IMR-90 (cell line): ENCODE measurements at regions not wholly inside any gene's neighbourhood (a gene's known extent, or its start where the extent isn't known, plus 50 kb on each side); places are given as distances from the start of the nearest gene placed in this dataset.

Experiments used
- ATAC-seq: fragments of 200-7000 bp; cut with Tn5 transposase; 2 replicates; pipeline ENCODE4 v1.9.1; 2020; ENCODE audit warnings: low read depth, mild to moderate bottlenecking, moderate library complexity
- BruUV-seq: library from RNA; stranded (reverse); fragments of 400-500 nt; replicated peaks from 2 replicates; lab custom pipeline; 2021; lab: Mats Ljungman, UMichigan
- CTCF ChIA-PET: fragments of 300-600 bp; formaldehyde crosslinking; extraction: SDS; loops from one replicate; lab custom pipeline; 2021; ENCODE audit warnings: antibody characterized with exemption; lab: Yijun Ruan, JAX
- POLR2A ChIA-PET: fragments of 300-600 bp; sonication (Branson Sonifier 250); formaldehyde crosslinking; loops from one replicate; lab custom pipeline; 2022; ENCODE audit warnings: antibody characterized with exemption; ENCODE audit not compliant: unreplicated experiment; lab: Charles Lee
- DNase-seq: peaks from one replicate; pipeline ENCODE4 v3.0.0; 2013
- H2AFZ ChIP-seq: replicated peaks from 2 replicates; pipeline ENCODE3; 2013; ENCODE audit warnings: low read length, mild to moderate bottlenecking; ENCODE audit not compliant: poor library complexity
- H2AK5ac ChIP-seq: 2 replicates; pipeline ENCODE4 v1.6.1; 2013; ENCODE audit warnings: low read depth, low read length, inconsistent platforms
- H2AK9ac ChIP-seq: replicated peaks from 2 replicates; pipeline ENCODE3; 2013; ENCODE audit warnings: mild to moderate bottlenecking, low read depth, low read length, moderate library complexity; ENCODE audit not compliant: poor library complexity
- H2BK120ac ChIP-seq: 2 replicates; pipeline ENCODE4 v1.6.1; 2013; ENCODE audit warnings: low read depth, low read length, inconsistent platforms
- H2BK15ac ChIP-seq: 3 replicates; pipeline ENCODE4 v1.6.1; 2013; ENCODE audit warnings: low read depth, low read length, inconsistent platforms
- H2BK20ac ChIP-seq: 2 replicates; pipeline ENCODE4 v1.6.1; 2013; ENCODE audit warnings: low read depth, mild to moderate bottlenecking, inconsistent platforms, low read length, moderate library complexity
- H2BK5ac ChIP-seq: 2 replicates; pipeline ENCODE4 v1.6.1; 2013; ENCODE audit warnings: mild to moderate bottlenecking, low read depth, low read length, inconsistent platforms; ENCODE audit not compliant: poor library complexity, severe bottlenecking
- H3K14ac ChIP-seq: replicated peaks from 2 replicates; pipeline ENCODE4 v1.6.1; 2013; ENCODE audit warnings: low read depth, low read length, inconsistent platforms
- H3K18ac ChIP-seq: 2 replicates; pipeline ENCODE4 v1.6.1; 2013; ENCODE audit warnings: low read depth, low read length, control low read depth
- H3K23ac ChIP-seq: 2 replicates; pipeline ENCODE4 v1.6.1; 2013; ENCODE audit warnings: low read depth, low read length, inconsistent platforms
- H3K27ac ChIP-seq: 2 replicates; pipeline ENCODE4 v1.5.1; 2013; ENCODE audit warnings: mild to moderate bottlenecking, control low read depth, low read length; ENCODE audit not compliant: insufficient read depth
- H3K27me3 ChIP-seq: 2 replicates; pipeline ENCODE4 v1.6.1; 2013; ENCODE audit warnings: low read length; ENCODE audit not compliant: control insufficient read depth, insufficient read depth
- H3K36me3 ChIP-seq: 2 replicates; pipeline ENCODE4 v1.6.1; 2013; ENCODE audit warnings: low read length, mixed read lengths; ENCODE audit not compliant: control insufficient read depth, insufficient read depth
- H3K4ac ChIP-seq: 2 replicates; pipeline ENCODE4 v1.6.1; 2013; ENCODE audit warnings: low read depth, low read length, inconsistent platforms
- H3K4me1 ChIP-seq: 2 replicates; pipeline ENCODE4 v1.6.1; 2013; ENCODE audit warnings: low read length, mixed read lengths; ENCODE audit not compliant: control insufficient read depth, insufficient read depth
- H3K4me2 ChIP-seq: 2 replicates; pipeline ENCODE4 v1.6.1; 2013; ENCODE audit warnings: low read depth, mild to moderate bottlenecking, control low read depth, low read length, moderate library complexity
- H3K4me3 ChIP-seq: 2 replicates; pipeline ENCODE4 v1.5.1; 2013; ENCODE audit warnings: low read depth, mild to moderate bottlenecking, control low read depth, low read length, moderate library complexity; ENCODE audit not compliant: insufficient read depth
- H3K56ac ChIP-seq: 2 replicates; pipeline ENCODE4 v1.6.1; 2013; ENCODE audit warnings: low read length, inconsistent platforms; ENCODE audit not compliant: insufficient read depth; ENCODE audit errors: extremely low read depth
- H3K79me1 ChIP-seq, 2 experiments: 2 replicates each; pipeline ENCODE4 v1.6.1; 2013; ENCODE audit warnings: low read length in 2 of 2, inconsistent platforms in 1 of 2, low read depth in 1 of 2
- H3K9ac ChIP-seq: 2 replicates; pipeline ENCODE4 v1.6.1; 2013; ENCODE audit warnings: low read depth, low read length, control low read depth
- H3K9me1 ChIP-seq: 2 replicates; pipeline ENCODE4 v1.6.1; 2013; ENCODE audit warnings: low read length, inconsistent platforms; ENCODE audit not compliant: insufficient read depth
- H3K9me3 ChIP-seq: 2 replicates; pipeline ENCODE4 v1.6.1; 2013; ENCODE audit warnings: low read length; ENCODE audit not compliant: control insufficient read depth, insufficient read depth
- H4K20me1 ChIP-seq: 2 replicates; pipeline ENCODE4 v1.6.1; 2013; ENCODE audit warnings: low read length, inconsistent platforms; ENCODE audit not compliant: insufficient read depth
- H4K5ac ChIP-seq: 2 replicates; pipeline ENCODE4 v1.6.1; 2013; ENCODE audit warnings: mild to moderate bottlenecking, low read depth, low read length, control low read depth
- H4K8ac ChIP-seq, 2 experiments: 2 replicates each; pipeline ENCODE4 v1.6.1; 2013; ENCODE audit warnings: low read depth in 2 of 2, low read length in 2 of 2, control low read depth in 1 of 2, inconsistent platforms in 1 of 2
- H4K91ac ChIP-seq: 2 replicates; pipeline ENCODE4 v1.6.1; 2013; ENCODE audit warnings: low read depth, low read length, inconsistent platforms; ENCODE audit not compliant: insufficient read depth
- BHLHE40 ChIP-seq: fragments of 150-350 bp; IDR thresholded peaks from 2 replicates; pipeline ENCODE4 v1.6.1; 2016; ENCODE audit warnings: mild to moderate bottlenecking, low read depth, low read length
- CEBPB ChIP-seq: IDR thresholded peaks from 2 replicates; pipeline ENCODE4 v1.6.1; 2012; ENCODE audit warnings: low read depth, low read length, improper control_type of control experiment
- CTCF ChIP-seq: conservative IDR thresholded peaks from 2 replicates; pipeline ENCODE4 v1.5.1; 2012; ENCODE audit warnings: mild to moderate bottlenecking, low read depth, low read length, improper control_type of control experiment
- ELK1 ChIP-seq: fragments of 150-350 bp; IDR thresholded peaks from 2 replicates; pipeline ENCODE4 v1.6.1; 2016; ENCODE audit warnings: low read depth, mild to moderate bottlenecking, low read length, moderate library complexity, borderline replicate concordance
- FOS ChIP-seq: fragments of 150-350 bp; IDR thresholded peaks from 2 replicates; pipeline ENCODE4 v1.6.1; 2016; ENCODE audit warnings: low read depth, low read length
- MAFK ChIP-seq: IDR thresholded peaks from 2 replicates; pipeline ENCODE4 v1.6.1; 2012; ENCODE audit warnings: low read depth, low read length, improper control_type of control experiment
- MAZ ChIP-seq: IDR thresholded peaks from 2 replicates; pipeline ENCODE4 v1.6.1; 2012; ENCODE audit warnings: low read depth, mild to moderate bottlenecking, low read length, improper control_type of control experiment, moderate library complexity, borderline replicate concordance
- MXI1 ChIP-seq: IDR thresholded peaks from 2 replicates; pipeline ENCODE4 v1.6.1; 2012; ENCODE audit warnings: low read depth, mild to moderate bottlenecking, low read length, moderate library complexity, borderline replicate concordance
- NFE2L2 ChIP-seq: fragments of 150-350 bp; IDR thresholded peaks from 2 replicates; pipeline ENCODE4 v1.6.1; 2016; ENCODE audit warnings: low read depth, mild to moderate bottlenecking, low read length
- POLR2A ChIP-seq: IDR thresholded peaks from 2 replicates; pipeline ENCODE4 v1.6.1; 2012; ENCODE audit warnings: mild to moderate bottlenecking, low read depth, low read length
- RAD21 ChIP-seq: IDR thresholded peaks from 2 replicates; pipeline ENCODE4 v1.6.1; 2012; ENCODE audit warnings: low read length, improper control_type of control experiment
- RCOR1 ChIP-seq: IDR thresholded peaks from 2 replicates; pipeline ENCODE4 v1.6.1; 2012; ENCODE audit warnings: mild to moderate bottlenecking, low read length, improper control_type of control experiment; ENCODE audit not compliant: insufficient replicate concordance
- RFX5 ChIP-seq: IDR thresholded peaks from 2 replicates; pipeline ENCODE4 v1.8.0; 2012; ENCODE audit warnings: low read depth, mild to moderate bottlenecking, low read length, moderate library complexity
- SMC3 ChIP-seq: fragments of 150-350 bp; IDR thresholded peaks from 2 replicates; pipeline ENCODE4 v1.6.1; 2016; ENCODE audit warnings: low read depth, mild to moderate bottlenecking, antibody characterized with exemption, low read length, moderate library complexity
- USF2 ChIP-seq: fragments of 150-350 bp; IDR thresholded peaks from 2 replicates; pipeline ENCODE4 v1.6.1; 2017; ENCODE audit warnings: mild to moderate bottlenecking, antibody characterized with exemption, low read length, low read depth
- WGBS, 2 experiments: methylation state at CpG; one replicate each; pipeline versions ENCODE4 v1.1.5 to v1.1.7; 2013; ENCODE audit warnings: missing lambda C conversion rate in 2 of 2; ENCODE audit not compliant: insufficient read length in 1 of 2; ENCODE audit errors: extremely low coverage in 2 of 2; 5-methylcytosine and 5-hydroxymethylcytosine counted together
- dilution Hi-C: fragments of 300-500 bp; cut with HindIII; formaldehyde crosslinking; loops from one replicate; pipeline ENCODE4 v1.14.3; 2018; ENCODE audit warnings: low sequenced_read_pairs; ENCODE audit not compliant: unreplicated experiment
- in situ Hi-C: fragments of 300-500 bp; cut with MboI; formaldehyde crosslinking; loops from 3 replicates; pipeline ENCODE4 v1.14.3; 2019; ENCODE audit warnings: low sequenced_read_pairs, inconsistent platforms, mixed read lengths
- intact Hi-C: fragments of 100-400 bp; cut with micrococcal nuclease; formaldehyde crosslinking; loops from 2 replicates; pipeline ENCODE4 v1.10.0; 2022

- WGBS, 2 experiments, result no CpG with 5 or more reads among the region's 6 CpGs
These were observed 85.9 kb upstream of the C2CD4B start for GRCh38 chr15:62250978-62251377.

More at GRCh38 chr15:62250978-62251377, 85.9 kb upstream of the C2CD4B start:
- Histone ChIP-seq H4K5ac (no peak overlapping the region), H3K14ac (no peak overlapping the region), H3K4me2 (no peak overlapping the region), H3K18ac (no peak overlapping the region), H2AFZ (no peak overlapping the region), H3K9me1 (no peaks in the 10 kb centered on the region), H3K27ac (no peak overlapping the region), H2BK120ac (no peak overlapping the region), H2BK20ac (no peak overlapping the region), H3K56ac (no peak overlapping the region), H3K9me3 (no peaks in the 10 kb centered on the region), H4K91ac (no peak overlapping the region), H3K27me3 (peaks cover 31% of the 10 kb centered on the region), H3K23ac (no peak overlapping the region), H2AK9ac (no peak overlapping the region), H4K20me1 (no peaks in the 10 kb centered on the region), H3K4ac (no peak overlapping the region), H3K79me1 (no peaks in the 10 kb centered on the region), H3K4me1 (no peaks in the 10 kb centered on the region), H2BK5ac (no peak overlapping the region), H3K36me3 (no peaks in the 10 kb centered on the region), H3K4me3 (no peak overlapping the region), H4K8ac (no peak overlapping the region), H3K9ac (no peak overlapping the region), H2BK15ac (no peak overlapping the region), H2AK5ac (no peak overlapping the region)
- no peak for DNase-seq
- no TSS peak for BruUV-seq
- ChIA-PET CTCF (no interaction called here), POLR2A (no interaction called here)
- no peak for ATAC-seq
- no peak for TF ChIP-seq MAZ
- TF ChIP-seq NFE2L2, result no peak
- no peak for TF ChIP-seq CEBPB
- no peak for TF ChIP-seq CTCF
- TF ChIP-seq RCOR1, result no peak
- no peak for TF ChIP-seq USF2
- TF ChIP-seq MXI1, result no peak
- no peak for TF ChIP-seq FOS
- no peak for TF ChIP-seq MAFK
- TF ChIP-seq ELK1, result no peak
- TF ChIP-seq BHLHE40, result no peak
- TF ChIP-seq POLR2A, result no peak
- no peak for TF ChIP-seq RAD21
- no peak for TF ChIP-seq SMC3
- no peak for TF ChIP-seq RFX5
- intact Hi-C loops (loop anchor here (10.0 kb wide), 1 partner anchor 186 kb away; the partner anchor contains the start of genes C2CD4A and VPS13C), dilution Hi-C loops (no loop called here), in situ Hi-C loops (no loop called here)
